HG03378 (cell line): ENCODE measurements at regions not wholly inside any gene's neighbourhood (a gene's known extent, or its start where the extent isn't known, plus 50 kb on each side); places are given as distances from the start of the nearest gene placed in this dataset.
"Not testable (repeated sequence)": the region's sequence is repeated elsewhere in the genome, so short reads cannot be mapped to it uniquely, and the experiment has no call there.

ENCODE experiments used
- ATAC-seq: cut with Tn5 transposase; IDR thresholded peaks from one replicate; pipeline ENCODE4 v1.9.1; 2021; ENCODE audit warnings: mild to moderate bottlenecking, moderate library complexity; ENCODE audit not compliant: unreplicated experiment

DNA sequence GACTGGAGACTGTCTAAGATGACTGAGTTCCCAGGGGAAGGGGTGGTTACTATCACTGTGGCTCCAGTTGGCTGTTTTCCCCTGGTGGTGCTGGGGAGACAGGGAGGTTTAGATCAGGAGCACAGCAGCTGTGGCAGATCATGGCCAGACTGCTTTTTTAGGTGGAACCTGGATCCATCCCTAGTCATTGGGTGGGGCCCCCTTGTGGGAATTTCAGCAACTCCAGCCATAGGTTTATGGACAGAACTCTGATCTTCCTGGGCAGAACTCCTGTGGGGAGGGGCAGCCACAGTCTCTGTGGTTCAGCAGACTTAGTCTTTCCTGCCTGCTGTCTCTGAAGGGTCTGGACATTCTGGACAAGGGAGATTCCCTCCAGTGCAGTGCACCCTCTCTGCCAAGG lies 917.4 kb upstream of the FOXG1 start:
- not testable (repeated sequence) for ATAC-seq

DNA sequence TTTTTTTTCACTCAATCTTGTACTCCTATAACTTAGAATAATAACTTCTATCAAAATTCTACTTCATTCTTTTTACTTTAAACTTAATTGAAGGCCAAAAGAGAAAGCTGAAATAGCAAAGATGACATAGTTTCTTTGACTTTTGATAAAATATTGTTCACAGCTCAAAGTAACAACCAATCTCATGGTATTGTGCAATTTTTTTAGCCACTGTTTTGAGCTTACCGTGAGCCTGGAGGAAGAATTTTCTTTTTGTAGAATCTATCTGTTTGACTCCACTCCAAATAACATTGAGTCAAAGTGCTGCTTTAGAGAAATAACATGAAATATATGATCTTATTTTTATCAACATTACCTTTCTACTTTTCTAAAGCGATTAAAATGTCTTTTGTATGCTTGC lies 903.9 kb upstream of the FOXG1 start:
- no peak for ATAC-seq

DNA sequence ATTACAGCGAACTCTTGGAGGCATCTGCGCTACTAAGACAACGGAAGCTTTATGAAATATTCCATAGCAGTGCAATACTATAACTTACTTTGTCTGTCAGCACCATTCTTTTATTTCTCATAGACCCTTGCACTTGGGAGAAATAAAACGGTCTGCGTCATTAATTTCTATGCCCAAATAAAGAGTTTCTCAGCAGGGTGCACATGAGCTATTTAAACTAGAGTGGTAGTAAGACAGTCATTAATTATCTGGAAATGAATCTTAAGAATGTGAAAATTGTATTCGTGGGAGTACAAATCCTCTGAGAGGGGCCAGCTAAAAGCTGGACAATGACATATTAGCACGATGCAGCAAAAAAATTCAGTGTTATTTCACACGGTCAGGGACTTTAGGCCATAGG lies 903.4 kb upstream of the FOXG1 start:
- no peak for ATAC-seq

DNA sequence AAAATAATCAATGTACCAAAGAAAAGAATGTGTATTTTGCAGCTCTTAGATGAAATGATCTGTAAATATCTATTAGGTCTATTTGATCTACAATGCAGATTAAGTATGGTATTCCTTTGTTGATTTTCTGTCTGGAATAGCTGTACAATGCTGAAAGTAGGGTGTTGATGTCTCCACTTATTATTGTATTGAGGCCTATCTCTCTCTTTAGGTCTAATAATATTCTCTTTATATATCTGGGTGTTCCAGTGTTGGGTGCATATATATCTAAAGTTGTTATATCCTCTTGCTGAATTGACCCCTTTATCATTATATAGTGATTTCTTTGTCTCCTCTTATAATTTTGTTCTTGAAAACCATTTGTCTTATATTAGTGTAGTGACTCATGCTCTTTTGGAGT lies 885.5 kb upstream of the FOXG1 start:
- ATAC-seq: no peak

DNA sequence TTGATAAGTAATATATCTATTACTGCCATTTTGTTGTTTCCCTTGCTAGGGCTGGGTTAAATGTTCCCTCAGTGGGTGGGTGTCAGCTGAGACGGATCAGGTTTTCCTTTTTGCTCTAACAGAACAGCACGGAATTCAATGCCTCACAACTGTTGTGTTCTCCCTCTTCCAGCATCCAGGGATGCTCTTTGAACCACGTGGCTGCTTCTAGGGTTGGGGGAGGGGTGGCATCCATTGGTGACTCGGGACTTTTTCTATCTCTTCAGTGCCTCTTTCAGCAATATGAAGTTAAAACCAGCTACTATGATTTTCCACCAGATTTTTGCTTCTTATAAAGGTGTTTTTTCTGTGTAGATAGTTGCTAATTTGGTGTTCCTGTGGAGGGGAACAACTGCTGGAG lies 884.9 kb upstream of the FOXG1 start:
- ATAC-seq: no peak

DNA sequence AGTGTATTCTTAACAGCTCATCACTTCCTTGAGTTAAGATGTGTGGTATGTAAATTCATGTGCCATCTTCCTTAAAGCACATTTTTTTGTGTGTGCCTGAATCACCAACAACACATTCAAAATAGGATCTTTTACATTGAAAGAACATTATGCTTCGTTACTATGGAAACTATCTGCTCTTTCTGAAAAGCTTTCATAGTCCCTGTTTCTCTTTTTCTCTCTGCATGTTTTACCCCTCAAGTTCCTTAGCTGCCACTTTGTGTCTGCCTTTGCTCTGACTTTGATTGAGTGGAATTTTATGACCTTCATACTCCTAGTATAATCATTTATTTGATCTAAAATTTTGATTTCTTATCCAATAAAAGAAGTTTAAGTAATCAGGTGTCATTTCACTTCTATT lies 880.3 kb upstream of the FOXG1 start:
- no peak for ATAC-seq

DNA sequence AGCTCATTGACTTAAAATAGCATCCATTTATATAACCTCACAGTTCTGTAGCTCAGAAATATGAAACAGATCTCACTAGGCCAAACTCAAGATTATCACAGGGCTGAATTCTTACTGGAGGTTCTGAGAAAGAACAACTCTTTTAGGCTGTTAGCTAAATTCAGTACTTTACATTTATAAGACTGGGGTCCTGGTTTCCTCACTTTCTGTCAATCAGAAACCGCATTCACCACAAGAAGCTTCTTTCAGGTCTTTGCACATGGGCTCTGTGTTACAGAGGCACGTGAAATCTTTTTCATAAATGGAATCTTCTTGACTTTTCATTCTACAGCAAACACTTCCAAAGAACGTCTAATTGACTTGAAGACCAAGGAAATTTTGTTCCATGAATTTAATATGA lies 876.3 kb upstream of the FOXG1 start:
- ATAC-seq: no peak

DNA sequence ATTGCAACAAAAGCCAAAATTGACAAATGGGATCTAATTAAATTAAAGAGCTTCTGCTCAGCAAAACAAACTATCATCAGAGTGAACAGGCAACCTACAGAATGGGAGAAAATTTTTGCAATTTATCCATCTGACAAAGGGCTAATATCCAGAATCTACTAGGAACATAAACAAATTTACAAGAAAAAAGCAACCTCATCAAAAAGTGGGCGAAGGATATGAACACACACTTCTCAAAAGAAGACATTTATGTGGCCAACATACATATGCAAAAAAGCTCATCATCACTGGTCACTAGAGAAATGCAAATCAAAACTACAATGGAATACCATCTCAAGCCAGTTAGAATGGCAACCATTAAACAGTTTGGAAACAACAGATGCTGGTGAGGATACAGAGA lies 858.1 kb upstream of the FOXG1 start:
- not testable (repeated sequence) for ATAC-seq

DNA sequence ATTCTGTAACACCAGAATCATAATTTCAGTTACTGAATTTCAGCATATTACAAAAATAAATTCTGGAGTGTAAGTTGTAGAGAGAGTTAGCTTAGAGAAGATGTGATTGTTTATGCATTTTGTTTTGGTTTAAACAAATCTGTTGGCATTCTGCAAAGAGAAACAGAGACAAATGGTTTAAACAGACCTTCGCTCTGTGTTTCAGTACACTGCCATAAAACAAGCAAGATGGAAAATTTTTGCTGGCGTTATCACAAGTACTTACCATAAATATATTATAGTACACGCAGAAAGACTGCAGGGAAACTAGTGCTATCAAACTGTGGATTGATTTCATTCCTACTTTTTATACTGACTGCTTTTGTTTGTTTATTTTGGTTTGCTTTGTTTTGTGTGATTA lies 850.3 kb upstream of the FOXG1 start:
- no peak for ATAC-seq

DNA sequence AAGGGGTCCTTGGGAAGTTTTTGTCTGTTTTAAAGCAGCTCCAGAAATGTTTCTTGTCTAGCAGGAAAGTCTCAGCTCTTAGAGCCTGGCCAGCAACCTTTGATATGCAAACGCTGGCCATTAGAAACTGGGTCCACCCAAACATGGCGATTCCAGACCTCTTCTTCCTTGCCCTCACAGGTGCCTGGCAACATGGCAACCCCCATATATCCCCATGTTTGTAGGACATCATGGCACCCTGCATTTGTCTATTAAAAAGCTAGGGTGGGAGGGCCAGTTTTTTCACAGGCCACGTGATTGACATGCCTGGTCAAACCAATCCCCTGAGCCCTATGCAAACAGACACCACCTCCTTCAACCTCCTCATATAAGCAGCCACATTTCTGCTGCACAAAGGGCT lies 848.7 kb upstream of the FOXG1 start:
- no peak for ATAC-seq

DNA sequence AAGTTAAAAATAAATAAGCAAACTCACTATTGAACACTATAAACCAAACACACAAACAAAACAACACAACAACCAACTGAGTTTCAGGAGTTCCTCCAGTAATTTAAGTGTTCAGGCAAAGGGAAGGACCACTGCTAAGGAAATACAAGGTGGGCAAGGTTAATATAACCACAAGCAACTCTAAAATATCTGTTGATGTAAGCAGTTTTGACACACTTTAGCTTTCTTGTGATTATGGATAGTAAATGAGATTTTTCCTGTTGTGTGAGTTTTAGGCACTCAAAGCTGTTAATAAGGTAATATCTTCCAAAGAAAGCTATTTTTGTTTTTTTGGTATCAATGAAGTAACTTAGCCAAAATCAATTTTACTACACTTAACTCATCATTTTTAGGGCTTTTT lies 839.1 kb upstream of the FOXG1 start:
- no peak for ATAC-seq

DNA sequence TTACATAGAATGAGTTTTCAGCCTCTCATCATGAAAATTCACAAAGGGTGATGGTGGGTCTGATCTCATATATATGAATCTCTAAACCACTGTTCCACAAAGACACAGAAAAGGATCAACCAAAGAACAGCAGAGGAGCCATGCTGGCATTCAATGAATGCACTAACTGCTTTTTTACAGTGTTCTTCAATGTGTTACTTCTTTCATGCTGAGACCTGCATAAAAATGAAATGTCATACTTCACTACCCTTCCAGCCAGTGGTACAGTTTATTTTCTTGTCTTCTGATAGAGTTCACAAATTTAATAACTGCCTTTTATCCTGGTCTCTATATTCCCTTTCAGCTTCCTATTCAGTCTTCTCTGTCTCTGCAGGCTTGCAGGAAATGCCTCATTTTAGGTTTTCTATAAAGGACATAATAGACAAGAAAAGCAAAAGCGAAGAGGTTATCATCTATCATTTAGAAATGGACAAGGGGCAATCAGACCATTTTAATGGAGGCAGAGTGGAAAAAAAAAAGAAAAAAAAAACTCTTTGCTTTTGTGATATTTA lies 836.7 kb upstream of the FOXG1 start:
- ATAC-seq: no peak

DNA sequence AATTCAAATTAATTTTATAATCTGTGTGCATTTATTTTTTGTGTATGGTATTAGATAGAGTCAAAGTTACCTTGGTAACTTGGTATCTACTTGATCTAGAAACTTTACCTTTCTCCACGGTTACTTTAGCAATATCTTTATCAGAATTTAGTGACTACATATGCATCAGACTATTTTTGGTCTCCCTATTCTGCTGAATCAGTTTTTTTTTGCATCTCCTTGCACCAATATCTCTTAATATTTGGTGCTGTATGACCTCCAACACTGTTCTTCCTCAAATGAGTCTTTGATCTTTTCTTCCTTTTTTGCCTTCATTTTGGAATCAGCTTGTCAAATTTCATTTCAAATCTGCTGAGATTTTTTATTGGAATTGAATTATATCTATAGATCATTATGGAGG lies 828.2 kb upstream of the FOXG1 start:
- no peak for ATAC-seq

DNA sequence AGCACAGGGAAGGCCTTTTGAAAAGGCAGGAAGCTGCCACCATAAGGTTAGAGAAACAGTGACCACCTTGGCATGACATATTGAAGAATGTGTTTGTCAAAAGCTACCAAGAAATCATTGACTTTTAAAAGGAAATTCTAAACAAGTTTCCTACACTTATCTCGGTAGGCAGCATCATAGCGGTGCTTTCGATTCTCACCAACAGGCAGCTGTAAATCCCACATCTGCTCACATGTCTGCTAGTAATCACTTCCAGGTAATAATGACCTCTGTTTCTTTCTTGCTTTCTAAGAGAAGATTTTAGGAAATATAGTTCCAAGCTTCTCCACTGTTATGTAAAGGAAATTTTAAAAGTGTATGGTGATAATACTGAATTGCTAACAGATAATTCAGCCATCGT lies 821.1 kb upstream of the FOXG1 start:
- no peak for ATAC-seq

DNA sequence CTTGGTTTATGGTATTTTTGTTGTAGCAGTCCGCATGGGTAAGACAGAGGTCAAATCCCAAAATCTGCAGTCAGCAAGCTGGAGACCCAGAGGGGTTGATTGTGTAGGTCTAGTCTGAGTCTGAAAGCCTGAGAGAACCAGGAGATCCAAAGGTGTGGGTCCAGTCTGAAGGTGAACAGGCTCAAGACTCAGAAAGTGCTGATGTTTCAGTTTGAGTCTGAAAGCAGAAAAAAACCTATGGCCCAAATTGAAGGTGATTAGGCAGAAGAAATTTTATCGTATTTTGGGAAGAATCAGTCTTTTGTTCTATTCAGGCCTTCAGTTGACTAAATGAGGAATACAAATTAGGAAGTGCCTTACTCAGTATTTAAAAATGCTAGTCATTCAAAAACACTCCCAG lies 807.8 kb upstream of the FOXG1 start:
- no peak for ATAC-seq

DNA sequence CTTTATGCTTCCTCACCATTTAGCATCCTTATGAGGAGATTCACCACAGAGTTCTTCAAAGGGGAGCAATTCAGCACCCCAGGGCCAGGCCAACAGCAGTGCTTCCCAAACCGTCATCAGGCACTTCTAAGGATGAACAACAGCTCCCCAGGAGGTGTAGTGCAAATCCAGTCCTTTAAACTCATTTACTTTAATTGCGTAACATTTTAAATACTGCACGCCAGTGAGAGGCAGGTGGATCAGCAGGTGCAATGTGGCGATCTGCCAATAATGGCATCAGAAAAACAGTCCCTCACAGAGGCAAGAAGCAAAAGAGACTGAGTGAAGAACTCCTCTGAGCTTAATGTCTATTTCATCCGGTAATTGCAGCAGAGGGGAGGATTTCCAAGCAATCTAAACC lies 770.9 kb upstream of the FOXG1 start:
- no peak for ATAC-seq

DNA sequence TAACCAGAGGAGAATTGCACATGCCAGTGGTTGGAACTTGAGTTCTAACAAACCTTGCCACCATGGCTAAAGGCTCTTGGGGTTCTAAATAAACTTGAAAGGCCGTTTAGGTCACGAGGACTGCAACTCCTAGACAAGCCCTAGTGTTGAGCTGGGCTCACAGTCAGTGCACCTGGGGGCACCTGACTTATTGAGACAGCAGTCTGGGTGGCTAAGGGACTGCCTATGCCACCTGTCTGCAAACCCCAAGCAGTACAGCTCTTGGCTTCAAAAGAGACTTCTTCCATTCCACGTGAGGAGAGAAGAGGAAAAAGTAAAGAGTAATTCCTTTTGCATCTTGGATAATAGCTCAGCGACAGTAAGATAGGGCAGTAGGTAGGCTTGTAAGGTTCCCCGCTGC lies 765.6 kb upstream of the FOXG1 start:
- ATAC-seq: no peak

DNA sequence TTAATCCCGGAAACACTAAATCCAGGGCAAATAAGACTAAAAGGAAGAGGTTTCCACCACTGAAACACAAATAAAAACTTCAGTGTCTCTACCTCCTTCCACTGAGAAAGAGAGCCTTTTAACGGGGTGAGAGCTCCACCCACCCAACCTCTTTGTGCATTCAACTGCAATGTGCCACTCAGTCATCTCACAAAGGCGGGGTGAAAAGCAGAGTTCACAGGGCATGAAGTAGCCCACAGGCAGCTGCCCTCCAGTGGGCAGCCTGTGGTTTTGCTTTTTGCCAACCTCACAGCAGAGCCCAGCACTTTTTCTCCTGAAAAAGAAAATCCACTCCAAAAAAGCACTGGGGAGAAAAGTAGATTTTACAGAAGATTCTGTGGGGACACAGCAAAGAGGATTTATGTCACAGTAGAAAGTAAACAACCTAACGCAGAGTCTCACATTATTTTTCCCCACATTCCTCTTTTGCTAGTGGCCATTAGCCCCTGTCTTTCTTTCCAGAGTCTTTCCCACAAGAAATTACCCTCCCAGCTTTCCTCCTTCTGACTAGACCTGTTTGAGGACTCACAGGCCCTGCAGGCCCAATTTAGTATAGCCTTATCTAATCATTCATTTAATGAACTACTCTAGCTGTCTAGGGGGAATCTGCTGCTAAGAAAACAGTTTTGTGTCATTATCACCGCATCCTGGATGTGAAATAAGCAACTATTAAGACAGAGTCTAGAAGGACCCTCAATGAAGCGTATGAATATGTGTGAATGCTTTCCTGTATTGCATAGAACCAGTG lies 753.8 kb upstream of the FOXG1 start:
- no peak for ATAC-seq

DNA sequence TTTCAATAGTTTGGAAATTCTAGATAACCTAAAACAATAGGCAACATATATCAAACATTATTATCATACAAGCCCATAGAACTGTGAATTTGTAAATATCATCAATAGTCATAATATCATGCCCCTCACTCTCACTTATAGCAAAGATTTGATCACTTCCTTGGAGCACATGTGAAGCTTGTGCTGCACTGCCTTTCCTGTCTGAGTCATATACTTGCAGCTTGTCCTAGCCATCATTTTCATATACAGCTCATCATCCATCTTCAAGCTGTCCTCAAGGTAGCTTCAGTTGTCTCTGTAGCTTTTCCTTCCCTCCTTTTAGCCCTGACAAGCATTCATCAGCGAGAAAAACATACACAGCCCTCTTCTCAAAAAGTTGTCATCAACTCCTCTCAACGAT lies 746.5 kb upstream of the FOXG1 start:
- ATAC-seq: no peak

DNA sequence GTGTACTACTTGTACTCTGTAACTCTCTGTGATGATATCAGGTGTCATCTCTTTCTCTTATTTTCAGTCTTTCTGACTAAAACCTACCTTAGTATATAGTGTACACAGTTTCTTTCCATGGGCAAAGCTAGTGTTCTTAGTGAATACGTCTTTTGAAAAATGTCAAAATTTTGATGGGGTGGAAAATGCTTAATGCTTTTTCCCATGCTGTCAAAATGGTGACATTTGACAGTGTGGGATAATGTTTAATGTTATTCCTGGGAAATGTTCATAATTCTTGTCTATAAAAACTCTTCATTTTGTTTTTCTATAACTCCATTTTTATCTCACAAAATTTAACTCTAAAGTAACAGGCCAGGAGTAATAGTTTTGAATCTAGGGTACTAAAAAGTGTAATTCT lies 742.7 kb upstream of the FOXG1 start:
- ATAC-seq: no peak

DNA sequence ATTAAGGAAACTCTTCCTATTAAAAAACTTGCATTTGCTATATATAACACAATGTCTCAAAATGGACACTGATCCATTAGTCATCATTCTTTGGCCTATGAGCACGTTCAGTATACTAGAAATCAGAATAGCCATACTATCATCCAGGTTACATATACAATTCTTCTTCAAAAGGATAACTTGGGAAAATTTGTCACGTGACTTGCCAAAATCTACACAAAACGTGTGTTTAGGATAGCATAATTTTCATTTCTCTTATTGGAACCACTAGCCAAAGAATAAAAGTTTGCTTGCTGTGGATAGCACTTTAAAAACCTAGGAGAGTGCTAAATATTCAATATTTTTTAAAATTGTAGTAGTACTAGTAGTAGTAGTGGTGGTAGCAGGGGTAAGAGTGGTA lies 714.3 kb upstream of the FOXG1 start:
- no peak for ATAC-seq

DNA sequence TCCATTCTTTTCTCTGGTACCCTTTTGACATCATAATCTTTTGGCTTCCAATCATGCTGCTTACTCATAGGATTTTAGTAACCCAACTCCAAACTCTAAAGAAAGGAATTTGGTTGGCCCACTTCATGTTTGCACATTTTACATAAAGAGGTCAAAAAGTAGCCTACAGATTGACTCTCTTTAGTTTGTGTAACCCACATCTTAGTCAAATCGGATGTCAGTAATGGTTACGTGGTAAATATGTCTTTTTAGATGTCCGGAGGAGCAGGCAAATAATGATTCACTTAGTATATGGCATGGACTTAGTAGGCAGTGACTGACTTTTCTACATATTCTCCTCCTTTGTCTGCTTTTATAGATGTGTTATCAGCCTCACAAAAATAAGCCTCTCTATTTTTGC lies 711.6 kb upstream of the FOXG1 start:
- no peak for ATAC-seq
